Fibroblast of lung (primary cell): ENCODE measurements at regions not wholly inside any gene's neighbourhood (a gene's known extent, or its start where the extent isn't known, plus 50 kb on each side); places are given as distances from the start of the nearest gene placed in this dataset.

Experiments
- DNase-seq, 2 donors: peaks; one replicate each; pipeline versions ENCODE4 v3.0.0 to v3.0.0-alpha.2; 2010; ENCODE audit warnings: low read depth in 2 of 2
- H2AFZ ChIP-seq: 2 replicates; pipeline ENCODE4 v1.5.1; 2012; ENCODE audit warnings: low read length, control low read depth, inconsistent platforms
- H3K27ac ChIP-seq: 2 replicates; pipeline ENCODE4 v1.5.1; 2011; ENCODE audit warnings: low read length, control low read depth; ENCODE audit not compliant: insufficient read depth
- H3K27me3 ChIP-seq: 2 replicates; pipeline ENCODE4 v1.5.1; 2011; ENCODE audit warnings: mild to moderate bottlenecking, low read length; ENCODE audit not compliant: control insufficient read depth, insufficient read depth
- H3K36me3 ChIP-seq: 2 replicates; pipeline ENCODE4 v1.5.1; 2011; ENCODE audit warnings: low read length; ENCODE audit not compliant: control insufficient read depth, insufficient read depth
- H3K4me1 ChIP-seq: 2 replicates; pipeline ENCODE4 v1.5.1; 2011; ENCODE audit warnings: low read length; ENCODE audit not compliant: control insufficient read depth, insufficient read depth; ENCODE audit errors: extremely low read depth
- H3K4me2 ChIP-seq: 2 replicates; pipeline ENCODE4 v1.5.1; 2011; ENCODE audit warnings: low read length, control low read depth; ENCODE audit not compliant: insufficient read depth; ENCODE audit errors: extremely low read depth
- H3K4me3 ChIP-seq, 4 experiments: fragments of 200-600 bp in 1 of 4; sonication (generic) in 1 of 4; replicated peaks in 1 of 4; 2 replicates each; pipeline ENCODE4 v1.5.1; 2011 to 2016; ENCODE audit warnings: low read length in 4 of 4, low read depth in 3 of 4, mild to moderate bottlenecking in 3 of 4, control low read depth in 2 of 4, inconsistent platforms in 1 of 4, mixed read lengths in 1 of 4; ENCODE audit not compliant: insufficient read depth in 1 of 4; ENCODE audit errors: control extremely low read depth in 1 of 4
- H3K79me2 ChIP-seq: 2 replicates; pipeline ENCODE4 v1.5.1; 2012; ENCODE audit warnings: mild to moderate bottlenecking, low read length, inconsistent platforms; ENCODE audit not compliant: control insufficient read depth, insufficient read depth
- H3K9ac ChIP-seq: 2 replicates; pipeline ENCODE4 v1.5.1; 2011; ENCODE audit warnings: mild to moderate bottlenecking, low read length, control low read depth; ENCODE audit not compliant: insufficient read depth
- H3K9me3 ChIP-seq: 2 replicates; pipeline ENCODE4 v1.5.1; 2012; ENCODE audit warnings: low read depth, low read length; ENCODE audit not compliant: control insufficient read depth, insufficient read depth
- H4K20me1 ChIP-seq: 2 replicates; pipeline ENCODE4 v1.5.1; 2011; ENCODE audit warnings: low read length; ENCODE audit not compliant: control insufficient read depth, insufficient read depth; ENCODE audit errors: extremely low read depth
- EZH2 ChIP-seq: IDR thresholded peaks from 2 replicates; pipeline ENCODE4 v1.5.1; 2012; ENCODE audit warnings: low read length, control low read depth, mild to moderate bottlenecking; ENCODE audit errors: missing control alignments
- TF ChIP-seq, protein P1 (sequence below), 2 donors: IDR thresholded peaks in 1 of 2; conservative IDR thresholded peaks in 1 of 2; 1 replicate in 1 of 2; 2 replicates in 1 of 2; pipeline ENCODE4 v1.5.1; 2011 to 2012; ENCODE audit warnings: low read length in 2 of 2, control low read depth in 1 of 2, inconsistent platforms in 1 of 2, low read depth in 1 of 2, mild to moderate bottlenecking in 1 of 2

DNA sequence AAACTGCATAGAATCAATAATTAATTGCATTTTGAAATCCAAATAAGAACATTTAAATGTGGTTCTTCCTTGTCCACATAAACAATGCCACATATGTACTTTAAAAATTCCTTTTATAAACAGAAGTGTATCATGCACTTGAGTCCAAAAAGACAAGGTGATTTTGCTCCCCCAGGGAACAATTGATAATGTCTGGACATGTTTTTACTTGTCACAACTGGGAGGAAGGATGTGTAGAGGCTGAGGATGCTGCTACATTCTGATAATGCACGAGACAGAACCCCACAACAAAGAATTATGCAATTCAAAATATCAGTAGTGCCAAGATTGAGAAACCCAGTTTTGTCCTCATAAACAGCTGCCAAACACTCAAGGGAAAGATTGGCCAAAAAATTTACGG lies 181.1 kb upstream of the ISL1 start:
- no peak overlapping the region for H3K27ac ChIP-seq
- no peak overlapping the region for H2AFZ ChIP-seq
- TF ChIP-seq EZH2: no peak
- TF ChIP-seq, protein P1, sequence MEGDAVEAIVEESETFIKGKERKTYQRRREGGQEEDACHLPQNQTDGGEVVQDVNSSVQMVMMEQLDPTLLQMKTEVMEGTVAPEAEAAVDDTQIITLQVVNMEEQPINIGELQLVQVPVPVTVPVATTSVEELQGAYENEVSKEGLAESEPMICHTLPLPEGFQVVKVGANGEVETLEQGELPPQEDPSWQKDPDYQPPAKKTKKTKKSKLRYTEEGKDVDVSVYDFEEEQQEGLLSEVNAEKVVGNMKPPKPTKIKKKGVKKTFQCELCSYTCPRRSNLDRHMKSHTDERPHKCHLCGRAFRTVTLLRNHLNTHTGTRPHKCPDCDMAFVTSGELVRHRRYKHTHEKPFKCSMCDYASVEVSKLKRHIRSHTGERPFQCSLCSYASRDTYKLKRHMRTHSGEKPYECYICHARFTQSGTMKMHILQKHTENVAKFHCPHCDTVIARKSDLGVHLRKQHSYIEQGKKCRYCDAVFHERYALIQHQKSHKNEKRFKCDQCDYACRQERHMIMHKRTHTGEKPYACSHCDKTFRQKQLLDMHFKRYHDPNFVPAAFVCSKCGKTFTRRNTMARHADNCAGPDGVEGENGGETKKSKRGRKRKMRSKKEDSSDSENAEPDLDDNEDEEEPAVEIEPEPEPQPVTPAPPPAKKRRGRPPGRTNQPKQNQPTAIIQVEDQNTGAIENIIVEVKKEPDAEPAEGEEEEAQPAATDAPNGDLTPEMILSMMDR (conservative IDR thresholded peaks at IDR 0.05 in 1 of 2, IDR thresholded peaks at IDR 0.05 in 1 of 2; ENCODE audit: low read depth in 1 of 2, low read length in 2 of 2): no peak
- H3K4me3 ChIP-seq: no peak overlapping the region
- DNase-seq: no peak
- no peaks in the 10 kb centered on the region for H3K4me1 ChIP-seq
- H3K79me2 ChIP-seq: no peaks in the 10 kb centered on the region
- no peaks in the 10 kb centered on the region for H4K20me1 ChIP-seq
- H3K4me2 ChIP-seq: no peak overlapping the region
- H3K27me3 ChIP-seq: no peaks in the 10 kb centered on the region
- H3K9ac ChIP-seq: no peak overlapping the region
- no peaks in the 10 kb centered on the region for H3K36me3 ChIP-seq
- H3K9me3 ChIP-seq: no peaks in the 10 kb centered on the region

DNA sequence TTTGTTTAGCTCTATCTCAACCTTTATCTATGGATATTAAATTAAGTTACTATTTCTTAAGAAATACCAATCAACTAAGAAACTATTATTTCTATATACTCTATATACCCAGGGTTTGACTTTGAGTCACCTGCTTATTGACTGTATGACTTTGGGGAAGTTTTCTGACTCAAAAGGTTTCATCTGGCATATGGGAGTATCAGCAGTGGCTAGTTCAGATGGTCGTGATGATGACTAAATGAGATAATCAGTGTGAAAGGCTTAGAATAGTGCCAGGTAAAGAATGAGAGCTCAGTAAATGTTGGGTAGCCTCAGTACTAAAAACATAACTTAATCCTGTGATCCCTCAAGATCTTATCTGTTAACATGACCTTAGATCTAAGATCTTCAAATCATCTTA lies 179.7 kb upstream of the ISL1 start:
- no peaks in the 10 kb centered on the region for H3K36me3 ChIP-seq
- H3K4me3 ChIP-seq: no peak overlapping the region
- no peaks in the 10 kb centered on the region for H3K27me3 ChIP-seq
- H3K79me2 ChIP-seq: no peaks in the 10 kb centered on the region
- no peak overlapping the region for H3K4me2 ChIP-seq
- H3K27ac ChIP-seq: no peak overlapping the region
- H3K9ac ChIP-seq: no peak overlapping the region
- TF ChIP-seq EZH2: no peak
- TF ChIP-seq, protein P1 (conservative IDR thresholded peaks at IDR 0.05 in 1 of 2, IDR thresholded peaks at IDR 0.05 in 1 of 2; ENCODE audit: low read depth in 1 of 2, low read length in 2 of 2): no peak
- H2AFZ ChIP-seq: no peak overlapping the region
- DNase-seq: no peak
- H3K4me1 ChIP-seq: no peaks in the 10 kb centered on the region
- no peaks in the 10 kb centered on the region for H4K20me1 ChIP-seq
- H3K9me3 ChIP-seq: no peaks in the 10 kb centered on the region

- Histone ChIP-seq H3K9me3 (no peaks in the 10 kb centered on the region), H3K36me3 (no peaks in the 10 kb centered on the region), H3K27ac (no peak overlapping the region), H3K27me3 (no peaks in the 10 kb centered on the region), H3K79me2 (no peaks in the 10 kb centered on the region), H3K4me3 (no peak overlapping the region), H3K4me2 (no peak overlapping the region), H3K4me1 (no peaks in the 10 kb centered on the region), H3K9ac (no peak overlapping the region), H2AFZ (no peak overlapping the region), H4K20me1 (no peaks in the 10 kb centered on the region)
- TF ChIP-seq, protein P1 (conservative IDR thresholded peaks at IDR 0.05 in 1 of 2, IDR thresholded peaks at IDR 0.05 in 1 of 2; ENCODE audit: low read depth in 1 of 2, low read length in 2 of 2): no peak
- TF ChIP-seq EZH2: no peak
- DNase-seq: no peak
These were observed 175.0 kb upstream of the ISL1 start for GRCh38 chr5:51208296-51208695.
